ENCODE measurements at regions not wholly inside any gene's neighbourhood (a gene's known extent, or its start where the extent isn't known, plus 50 kb on each side); places are given as distances from the start of the nearest gene placed in this dataset.

DNA sequence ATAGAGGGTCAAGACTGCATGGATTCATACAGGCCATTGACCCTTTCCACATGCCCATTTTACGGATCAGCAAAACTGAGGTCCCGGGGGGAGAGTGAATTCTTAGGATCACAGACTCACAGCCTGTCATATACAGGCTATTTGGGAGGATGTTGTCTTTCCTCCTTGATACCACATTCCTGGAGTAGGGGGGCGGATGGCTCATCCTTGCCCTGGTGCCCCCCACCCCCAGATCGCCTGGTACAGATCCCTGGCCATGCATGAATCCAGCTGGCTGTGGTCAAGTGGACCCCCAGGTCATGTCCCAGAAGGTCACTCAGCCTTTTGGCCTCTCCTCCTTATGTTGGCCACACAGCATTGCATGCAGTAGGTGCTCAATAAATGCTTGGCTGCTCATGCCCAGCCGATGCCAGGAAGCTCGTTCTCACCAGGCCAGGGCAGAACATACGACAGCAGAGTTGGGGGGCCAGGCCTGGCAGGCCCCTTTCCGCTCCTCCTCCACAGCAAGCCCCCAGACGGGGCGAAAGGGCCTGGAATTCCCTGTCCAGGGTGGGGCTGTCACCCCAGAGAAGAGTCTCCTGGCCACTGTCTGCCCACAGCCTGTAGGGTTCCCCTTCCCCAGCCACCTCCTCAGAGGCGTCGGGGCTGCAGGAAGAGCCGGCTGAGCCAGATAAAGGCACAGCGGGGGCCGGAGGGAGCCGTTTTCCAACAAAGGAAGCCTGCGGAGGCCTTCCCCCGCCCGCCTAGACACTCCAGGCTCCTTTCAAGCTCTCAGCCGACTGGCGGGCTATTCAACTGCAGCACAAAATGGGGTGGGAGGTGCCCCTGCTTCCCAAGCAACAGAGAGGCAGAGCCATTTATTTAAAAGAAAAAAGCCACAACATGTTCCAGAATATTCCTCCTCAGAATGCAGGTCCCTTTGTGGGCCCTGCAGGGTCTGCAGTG, 215.7 kb upstream of the CIBAR2 start:
- peaks cover 6% of the 10 kb centered on the region; the same call in 1 of the 2 replicates for H3K27me3 Mint-ChIP-seq (ENCODE audit: insufficient read depth)
- peaks cover 40% of the 10 kb centered on the region for H3K4me1 Mint-ChIP-seq (ENCODE audit: low read depth)
- no peak for DNase-seq
- no peak overlapping the region for H3K4me3 Mint-ChIP-seq
- TF ChIP-seq CTCF (IDR thresholded peaks at IDR 0.05): no peak
- H3K27ac Mint-ChIP-seq: no peak overlapping the region
- H3K36me3 Mint-ChIP-seq (ENCODE audit: low read depth): 0 out of 2 replicates have a peak, but pooled peaks cover 6% of the 10 kb centered on the region
- no peaks in the 10 kb centered on the region; the same call in 1 of the 2 replicates for H3K9me3 Mint-ChIP-seq

GRCh38 chr16:85328676-85329058, 216.4 kb upstream of the CIBAR2 start:
- Mint-ChIP-seq H3K27me3 (ENCODE audit: insufficient read depth) (peaks cover 4% of the 10 kb centered on the region; the same call in 1 of the 2 replicates), H3K36me3 (ENCODE audit: low read depth) (0 out of 2 replicates have a peak, but pooled peaks cover 6% of the 10 kb centered on the region), H3K27ac (no peak overlapping the region), H3K4me1 (ENCODE audit: low read depth) (peaks cover 33% of the 10 kb centered on the region), H3K4me3 (no peak overlapping the region), H3K9me3 (no peaks in the 10 kb centered on the region; the same call in 1 of the 2 replicates)
- DNase-seq: no peak
- TF ChIP-seq CTCF (IDR thresholded peaks at IDR 0.05): no peak

- Mint-ChIP-seq H3K27ac (no peak overlapping the region), H3K27me3 (ENCODE audit: insufficient read depth) (peaks cover 7% of the 10 kb centered on the region), H3K36me3 (ENCODE audit: low read depth) (0 out of 2 replicates have a peak, but pooled peaks cover 6% of the 10 kb centered on the region), H3K9me3 (no peaks in the 10 kb centered on the region), H3K4me3 (no peak overlapping the region), H3K4me1 (ENCODE audit: low read depth) (peaks cover 30% of the 10 kb centered on the region)
- no peak for TF ChIP-seq CTCF (IDR thresholded peaks at IDR 0.05)
- no peak for DNase-seq
These were observed 217.0 kb upstream of the CIBAR2 start for GRCh38 chr16:85329059-85329812.

GRCh38 chr16:85330006-85330693, 217.9 kb upstream of the CIBAR2 start:
- Mint-ChIP-seq H3K27ac (peak overlapping the region; percentile 28), H3K4me1 (ENCODE audit: low read depth) (peaks cover 30% of the 10 kb centered on the region), H3K4me3 (no peak overlapping the region), H3K9me3 (no peaks in the 10 kb centered on the region), H3K27me3 (ENCODE audit: insufficient read depth) (peaks cover 5% of the 10 kb centered on the region), H3K36me3 (ENCODE audit: low read depth) (0 out of 2 replicates have a peak, but pooled peaks cover 6% of the 10 kb centered on the region)
- TF ChIP-seq CTCF (IDR thresholded peaks at IDR 0.05): no peak
- DNase-seq: no peak

GRCh38 chr16:85330694-85331188, 218.5 kb upstream of the CIBAR2 start:
- Mint-ChIP-seq H3K9me3 (no peaks in the 10 kb centered on the region), H3K4me1 (ENCODE audit: low read depth) (peaks cover 30% of the 10 kb centered on the region), H3K36me3 (ENCODE audit: low read depth) (0 out of 2 replicates have a peak, but pooled peaks cover 6% of the 10 kb centered on the region), H3K27me3 (ENCODE audit: insufficient read depth) (peaks cover 5% of the 10 kb centered on the region), H3K27ac (peak overlapping the region; percentile 28), H3K4me3 (no peak overlapping the region)
- peak; percentile 80 for TF ChIP-seq CTCF (IDR thresholded peaks at IDR 0.05)
- peak; percentile 80 for DNase-seq
